ENCODE measurements at regions not wholly inside any gene's neighbourhood (a gene's known extent, or its start where the extent isn't known, plus 50 kb on each side); places are given as distances from the start of the nearest gene placed in this dataset.

- TF ChIP-seq CTCF (optimal IDR thresholded peaks at IDR 0.05 in 1 of 3, IDR thresholded peaks at IDR 0.05 in 1 of 3, conservative IDR thresholded peaks at IDR 0.05 in 1 of 3; ENCODE audit: extremely low read depth in 1 of 3, insufficient read depth in 2 of 3, low read length in 3 of 3) (no peak), EZH2 (IDR thresholded peaks at IDR 0.05; ENCODE audit: low read length) (no peak)
Measured at GRCh38 chr4:138458751-138459150, 216.6 kb upstream of the SLC7A11 start.
